Caki2 (cell line): ENCODE measurements at regions not wholly inside any gene's neighbourhood (a gene's known extent, or its start where the extent isn't known, plus 50 kb on each side); places are given as distances from the start of the nearest gene placed in this dataset.

ENCODE experiments used
- DNase-seq: peaks from one replicate; pipeline ENCODE4 v3.0.0-alpha.2; 2015; ENCODE audit warnings: low read depth
- in situ Hi-C: cut with HindIII; loops from 2 replicates; pipeline ENCODE4 v1.10.0; 2016; ENCODE audit warnings: low sequenced_read_pairs, low pct_unique_long_range_greater_than_20kb, mixed read lengths

- in situ Hi-C loops: no loop called here
- DNase-seq: no peak
Measured at GRCh38 chr6:87881342-87881895, 166.2 kb upstream of the SPACA1 start.

GRCh38 chr6:87879132-87879861 is 168.3 kb upstream of the SPACA1 start:
- in situ Hi-C loops: no loop called here
- no peak for DNase-seq

GRCh38 chr6:87875781-87876180 is 171.9 kb upstream of the SPACA1 start:
- in situ Hi-C loops: no loop called here
- no peak for DNase-seq

- no peak for DNase-seq
- in situ Hi-C loops: no loop called here
Measured at GRCh38 chr6:87873556-87873955, 171.5 kb upstream of the AKIRIN2 start.

GRCh38 chr6:87870556-87870955 is 168.5 kb upstream of the AKIRIN2 start:
- no peak for DNase-seq
- in situ Hi-C loops: no loop called here

GRCh38 chr6:87869064-87869905 is 167.3 kb upstream of the AKIRIN2 start:
- in situ Hi-C loops: no loop called here
- no peak for DNase-seq

GRCh38 chr6:87860902-87861301 is 158.9 kb upstream of the AKIRIN2 start:
- DNase-seq: no peak
- in situ Hi-C loops: no loop called here

GRCh38 chr6:87858440-87858839 is 156.4 kb upstream of the AKIRIN2 start:
- DNase-seq: no peak
- in situ Hi-C loops: no loop called here

GRCh38 chr6:87851674-87852299 is 149.8 kb upstream of the AKIRIN2 start:
- no peak for DNase-seq
- in situ Hi-C loops: no loop called here

- DNase-seq: no peak
- in situ Hi-C loops: no loop called here
Measured at GRCh38 chr6:87848616-87849015, 146.6 kb upstream of the AKIRIN2 start.

GRCh38 chr6:87847830-87848210 is 145.8 kb upstream of the AKIRIN2 start:
- in situ Hi-C loops: no loop called here
- no peak for DNase-seq

- in situ Hi-C loops: no loop called here
Measured at GRCh38 chr6:87847135-87847829, 145.2 kb upstream of the AKIRIN2 start.

GRCh38 chr6:87846434-87846833 is 144.4 kb upstream of the AKIRIN2 start:
- in situ Hi-C loops: no loop called here
- DNase-seq: no peak

More at GRCh38 chr6:87847135-87847829, 145.2 kb upstream of the AKIRIN2 start:
- no peak for DNase-seq

GRCh38 chr6:87840324-87840723 is 138.3 kb upstream of the AKIRIN2 start:
- DNase-seq: no peak
- in situ Hi-C loops: no loop called here

GRCh38 chr6:87837876-87838275 is 135.8 kb upstream of the AKIRIN2 start:
- no peak for DNase-seq
- in situ Hi-C loops: no loop called here

- in situ Hi-C loops: no loop called here
- DNase-seq: no peak
Measured at GRCh38 chr6:87837444-87837843, 135.4 kb upstream of the AKIRIN2 start.

- peak; percentile 39 for DNase-seq
- in situ Hi-C loops: no loop called here
Measured at GRCh38 chr6:87832025-87832825, 130.2 kb upstream of the AKIRIN2 start.

GRCh38 chr6:87830907-87831306 is 128.9 kb upstream of the AKIRIN2 start:
- in situ Hi-C loops: no loop called here
- no peak for DNase-seq
